ENCODE measurements at regions not wholly inside any gene's neighbourhood (a gene's known extent, or its start where the extent isn't known, plus 50 kb on each side); places are given as distances from the start of the nearest gene placed in this dataset.

- TF ChIP-seq CTCF (IDR thresholded peaks at IDR 0.05) (no peak), POLR2A (IDR thresholded peaks at IDR 0.05) (no peak)
Measured at GRCh38 chr14:76289276-76289675, 86.7 kb upstream of the ESRRB start.

Measured in adrenal gland (tissue), 5 donors.